ENCODE measurements at regions not wholly inside any gene's neighbourhood (a gene's known extent, or its start where the extent isn't known, plus 50 kb on each side); places are given as distances from the start of the nearest gene placed in this dataset.
"Not testable (repeated sequence)": the region's sequence is repeated elsewhere in the genome, so short reads cannot be mapped to it uniquely, and the experiment has no call there.

DNA sequence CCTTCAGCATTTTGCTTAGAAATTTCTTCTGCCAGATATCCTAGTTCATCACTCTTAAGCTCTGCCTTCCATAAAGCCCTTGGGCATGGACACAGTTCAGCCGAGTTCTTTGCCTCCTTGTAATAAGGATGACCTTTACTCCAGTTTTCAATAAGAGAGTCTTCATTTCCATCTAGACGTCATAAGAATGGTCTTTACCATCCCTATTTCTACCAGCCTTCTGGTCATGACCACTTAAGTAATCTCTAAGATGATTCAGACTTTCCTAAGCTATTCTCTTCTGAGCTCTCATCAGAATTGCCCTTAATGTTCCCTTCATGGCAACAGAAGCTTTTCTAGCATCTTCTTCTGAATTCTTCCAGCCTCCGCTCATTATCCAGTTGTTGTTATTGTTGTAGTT, 126.1 kb downstream of the TFAP2C start:
- Mint-ChIP-seq H3K4me3 (no peak overlapping the region), H3K9me3 (no peaks in the 10 kb centered on the region), H3K36me3 (ENCODE audit: low read depth) (no peaks in the 10 kb centered on the region; the same call in 1 of the 2 replicates), H3K27ac (no peak overlapping the region), H3K4me1 (ENCODE audit: low read depth) (no peaks in the 10 kb centered on the region), H3K27me3 (ENCODE audit: insufficient read depth) (peaks cover 11% of the 10 kb centered on the region)
- DNase-seq, result no peak
- TF ChIP-seq, protein P1, sequence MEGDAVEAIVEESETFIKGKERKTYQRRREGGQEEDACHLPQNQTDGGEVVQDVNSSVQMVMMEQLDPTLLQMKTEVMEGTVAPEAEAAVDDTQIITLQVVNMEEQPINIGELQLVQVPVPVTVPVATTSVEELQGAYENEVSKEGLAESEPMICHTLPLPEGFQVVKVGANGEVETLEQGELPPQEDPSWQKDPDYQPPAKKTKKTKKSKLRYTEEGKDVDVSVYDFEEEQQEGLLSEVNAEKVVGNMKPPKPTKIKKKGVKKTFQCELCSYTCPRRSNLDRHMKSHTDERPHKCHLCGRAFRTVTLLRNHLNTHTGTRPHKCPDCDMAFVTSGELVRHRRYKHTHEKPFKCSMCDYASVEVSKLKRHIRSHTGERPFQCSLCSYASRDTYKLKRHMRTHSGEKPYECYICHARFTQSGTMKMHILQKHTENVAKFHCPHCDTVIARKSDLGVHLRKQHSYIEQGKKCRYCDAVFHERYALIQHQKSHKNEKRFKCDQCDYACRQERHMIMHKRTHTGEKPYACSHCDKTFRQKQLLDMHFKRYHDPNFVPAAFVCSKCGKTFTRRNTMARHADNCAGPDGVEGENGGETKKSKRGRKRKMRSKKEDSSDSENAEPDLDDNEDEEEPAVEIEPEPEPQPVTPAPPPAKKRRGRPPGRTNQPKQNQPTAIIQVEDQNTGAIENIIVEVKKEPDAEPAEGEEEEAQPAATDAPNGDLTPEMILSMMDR (IDR thresholded peaks at IDR 0.05), result no peak

DNA sequence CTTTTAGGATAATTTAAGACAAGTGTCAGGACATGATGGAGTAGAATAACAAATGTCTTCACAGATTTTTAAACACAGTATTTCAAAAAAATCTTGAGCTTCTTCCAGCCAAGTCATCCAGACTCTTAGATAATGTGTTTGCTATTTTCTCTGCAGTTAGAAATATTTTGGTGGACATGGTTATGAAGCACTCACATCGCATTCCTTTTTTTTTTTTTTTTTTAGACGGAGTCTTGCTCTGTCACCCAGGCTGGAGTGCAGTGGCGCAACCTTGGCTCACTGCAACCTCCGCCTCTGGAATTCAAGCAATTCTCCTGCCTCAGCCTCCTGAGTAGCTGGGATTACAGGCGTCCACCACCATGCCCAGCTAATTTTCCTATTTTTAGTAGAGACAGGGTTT, 127.6 kb downstream of the TFAP2C start:
- not testable (repeated sequence) for DNase-seq; H3K9me3 Mint-ChIP-seq; H3K36me3 Mint-ChIP-seq (ENCODE audit: low read depth); H3K27ac Mint-ChIP-seq; H3K4me1 Mint-ChIP-seq (ENCODE audit: low read depth); H3K4me3 Mint-ChIP-seq
- H3K27me3 Mint-ChIP-seq (ENCODE audit: insufficient read depth), result peaks cover 11% of the 10 kb centered on the region

DNA sequence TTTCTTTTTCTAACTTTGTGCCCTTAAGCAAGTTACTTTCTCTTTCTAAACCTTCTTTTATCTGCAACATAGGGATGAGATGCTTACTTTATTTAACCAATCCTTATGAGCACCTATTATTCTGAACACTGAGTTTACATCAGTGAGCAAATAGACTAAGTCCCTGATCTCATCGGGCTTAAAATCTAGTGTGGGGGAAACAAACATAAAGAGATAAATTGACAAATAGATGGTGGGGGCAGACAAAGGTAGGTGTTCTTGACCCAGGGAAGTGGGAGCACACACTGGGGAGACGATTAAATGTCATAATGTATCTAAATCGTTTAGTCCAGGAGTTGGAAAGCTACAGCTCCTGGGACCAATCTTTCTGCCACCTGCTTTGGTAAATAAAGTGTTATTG, 129.6 kb downstream of the TFAP2C start:
- no peak for DNase-seq
- Mint-ChIP-seq H3K9me3 (peaks cover 6% of the 10 kb centered on the region; the same call in 1 of the 2 replicates), H3K4me3 (no peak overlapping the region), H3K27me3 (ENCODE audit: insufficient read depth) (peaks cover 13% of the 10 kb centered on the region), H3K36me3 (ENCODE audit: low read depth) (no peaks in the 10 kb centered on the region; the same call in 1 of the 2 replicates), H3K4me1 (ENCODE audit: low read depth) (peaks cover 12% of the 10 kb centered on the region; the same call in 1 of the 2 replicates), H3K27ac (no peak overlapping the region)
- TF ChIP-seq, protein P1 (IDR thresholded peaks at IDR 0.05), result no peak

DNA sequence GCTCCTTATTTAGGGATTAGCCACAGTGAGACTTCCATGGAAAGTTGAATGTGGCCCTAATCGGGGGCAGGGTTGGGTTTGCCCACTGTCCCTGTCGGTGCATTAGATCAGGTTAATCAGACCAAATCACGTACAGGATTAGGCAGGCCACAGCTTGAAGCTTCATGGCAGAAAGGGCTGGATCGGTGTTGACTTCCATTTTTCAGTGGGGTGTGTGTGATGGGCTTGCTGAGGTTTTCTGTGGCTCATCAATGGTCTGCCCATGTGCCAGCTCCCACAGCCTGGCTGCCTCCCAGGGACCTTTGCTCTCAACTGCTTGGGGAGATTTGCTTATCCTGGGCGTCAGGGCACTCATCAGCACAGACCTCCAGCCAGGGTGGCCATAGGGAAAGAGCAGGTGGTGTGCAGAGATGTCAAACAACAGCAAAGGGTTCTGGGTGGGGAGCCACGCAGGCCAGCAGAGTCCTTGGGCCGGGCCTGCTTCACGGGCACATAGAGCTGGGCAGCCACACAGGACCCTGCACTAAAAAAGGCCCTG, 130.7 kb downstream of the TFAP2C start:
- no peak for DNase-seq
- no peak overlapping the region for H3K4me3 Mint-ChIP-seq
- H3K9me3 Mint-ChIP-seq, result peaks cover 6% of the 10 kb centered on the region; the same call in 1 of the 2 replicates
- H3K27me3 Mint-ChIP-seq (ENCODE audit: insufficient read depth), result peaks cover 12% of the 10 kb centered on the region
- peaks cover 12% of the 10 kb centered on the region; the same call in 1 of the 2 replicates for H3K4me1 Mint-ChIP-seq (ENCODE audit: low read depth)
- H3K27ac Mint-ChIP-seq, result no peak overlapping the region
- H3K36me3 Mint-ChIP-seq (ENCODE audit: low read depth), result no peaks in the 10 kb centered on the region; the same call in 1 of the 2 replicates
- TF ChIP-seq, protein P1 (IDR thresholded peaks at IDR 0.05), result no peak

DNA sequence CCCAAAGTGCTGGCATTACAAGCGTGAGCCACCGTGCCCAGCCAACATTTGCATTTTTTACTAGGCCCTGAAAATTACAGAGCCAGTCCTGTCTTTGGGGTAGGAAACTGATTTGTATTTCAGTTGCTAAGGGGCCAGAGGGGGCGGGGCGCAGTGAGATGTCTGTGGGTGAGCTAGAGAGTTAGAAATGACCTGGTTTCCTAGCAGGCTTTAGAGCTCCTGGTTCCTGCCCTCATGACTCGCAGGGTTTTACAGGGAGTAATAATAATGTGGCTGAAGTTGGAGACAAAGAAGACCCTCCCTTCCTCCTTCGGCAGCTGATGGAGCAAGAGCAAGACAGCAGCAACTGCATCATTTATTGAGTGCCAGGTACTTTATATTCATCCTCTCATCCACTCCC, 131.5 kb downstream of the TFAP2C start:
- DNase-seq, result no peak
- Mint-ChIP-seq H3K27ac (no peak overlapping the region), H3K36me3 (ENCODE audit: low read depth) (no peaks in the 10 kb centered on the region; the same call in 1 of the 2 replicates), H3K4me1 (ENCODE audit: low read depth) (peaks cover 12% of the 10 kb centered on the region; the same call in 1 of the 2 replicates), H3K27me3 (ENCODE audit: insufficient read depth) (peaks cover 11% of the 10 kb centered on the region), H3K4me3 (no peak overlapping the region), H3K9me3 (peaks cover 6% of the 10 kb centered on the region; the same call in 1 of the 2 replicates)
- TF ChIP-seq, protein P1 (IDR thresholded peaks at IDR 0.05), result no peak

DNA sequence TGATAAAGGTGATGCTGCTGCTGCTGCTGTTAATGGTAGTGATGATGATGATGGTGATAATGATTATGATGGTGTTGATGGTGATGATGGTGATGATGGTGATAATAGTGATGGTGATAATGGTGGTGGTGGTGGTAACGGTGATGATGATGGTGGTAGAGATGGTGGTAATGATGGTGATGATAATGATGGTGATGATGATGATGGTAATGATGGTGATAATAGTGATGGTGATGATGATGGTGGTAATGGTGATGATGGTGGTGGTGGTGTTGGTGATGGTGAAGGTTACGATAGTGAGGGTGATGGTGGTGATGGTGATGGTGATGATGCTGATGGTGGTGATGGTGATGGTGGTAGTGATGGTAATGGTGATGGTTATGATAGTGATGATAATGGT, 132.3 kb downstream of the TFAP2C start:
- Mint-ChIP-seq H3K9me3 (peaks cover 6% of the 10 kb centered on the region; the same call in 1 of the 2 replicates), H3K27me3 (ENCODE audit: insufficient read depth) (peaks cover 7% of the 10 kb centered on the region), H3K27ac (no peak overlapping the region), H3K36me3 (ENCODE audit: low read depth) (no peaks in the 10 kb centered on the region; the same call in 1 of the 2 replicates), H3K4me3 (no peak overlapping the region), H3K4me1 (ENCODE audit: low read depth) (peaks cover 12% of the 10 kb centered on the region; the same call in 1 of the 2 replicates)
- TF ChIP-seq, protein P1 (IDR thresholded peaks at IDR 0.05), result no peak
- DNase-seq, result no peak

Data from HFFc6 (cell line).